ENCODE measurements at regions not wholly inside any gene's neighbourhood (a gene's known extent, or its start where the extent isn't known, plus 50 kb on each side); places are given as distances from the start of the nearest gene placed in this dataset.

- no peak overlapping the region for H3K4me3 Mint-ChIP-seq
- H3K4me1 ChIP-seq (ENCODE audit: control insufficient read depth in 2 of 2, insufficient read depth in 2 of 2, low read length in 2 of 2) = no peaks in the 10 kb centered on the region
- no peaks in the 10 kb centered on the region for H3K9me3 ChIP-seq (ENCODE audit: control extremely low read depth in 1 of 3, control insufficient read depth in 2 of 3, insufficient read depth in 1 of 3, low read length in 2 of 3)
- H3K9ac ChIP-seq (ENCODE audit: low read length) = no peak overlapping the region
- DNase-seq (no peak), ATAC-seq (ENCODE audit: low read depth) (no peak)
- no peaks in the 10 kb centered on the region for H3K36me3 ChIP-seq (replicated peaks in 1 of 2; ENCODE audit: control extremely low read depth in 1 of 2, control insufficient read depth in 1 of 2, extremely low read depth in 1 of 2, insufficient read depth in 2 of 2, low read length in 1 of 2)
- H3K9me3 Mint-ChIP-seq (ENCODE audit: insufficient read depth) = no peaks in the 10 kb centered on the region
- no peaks in the 10 kb centered on the region for H3K4me1 Mint-ChIP-seq
- H4K20me1 ChIP-seq (ENCODE audit: control insufficient read depth, insufficient read depth, low read length, poor library complexity, severe bottlenecking) = no peaks in the 10 kb centered on the region
- no peak overlapping the region for H3K4me3 ChIP-seq (ENCODE audit: control extremely low read depth in 1 of 5, extremely low read depth in 1 of 5, insufficient read depth in 1 of 5, low read depth in 2 of 5, low read length in 4 of 5)
- ChIA-PET POLR2A (no interaction called here), CTCF (no interaction called here)
- no peak overlapping the region for H3K4me2 ChIP-seq (replicated peaks; ENCODE audit: low read depth, low read length, poor library complexity, severe bottlenecking)
- intact Hi-C loops (cut with micrococcal nuclease) = no loop called here
- H3K27me3 ChIP-seq (replicated peaks in 1 of 4; ENCODE audit: control extremely low read depth in 1 of 4, control insufficient read depth in 3 of 4, insufficient read depth in 4 of 4, low read length in 3 of 4) = no peaks in the 10 kb centered on the region
- TF ChIP-seq CTCF (IDR thresholded peaks at IDR 0.05) = no peak
- no peak for TF ChIP-seq EZH2 (IDR thresholded peaks at IDR 0.05; ENCODE audit: borderline replicate concordance, insufficient read depth, low read depth, low read length, poor library complexity, severe bottlenecking)
- H2AFZ ChIP-seq (ENCODE audit: insufficient read depth, low read depth, low read length, poor library complexity, severe bottlenecking) = no peak overlapping the region
- H3K27ac Mint-ChIP-seq = no peak overlapping the region
- no peaks in the 10 kb centered on the region for H3K27me3 Mint-ChIP-seq
- H3K27ac ChIP-seq (ENCODE audit: low read length in 2 of 2) = no peak overlapping the region
- 69% methylated on average over 11 of the region's 11 CpGs for WGBS (ENCODE audit: insufficient coverage)
- no peaks in the 10 kb centered on the region for H3K79me2 ChIP-seq (ENCODE audit: control insufficient read depth, insufficient read depth, low read length)
Measured at GRCh38 chr6:168916576-168917211, 337.0 kb downstream of the THBS2 start.

GRCh38 chr6:168915855-168916254 is 337.8 kb downstream of the THBS2 start:
- Histone ChIP-seq H3K27ac (ENCODE audit: low read length in 2 of 2) (no peak overlapping the region), H3K4me3 (ENCODE audit: control extremely low read depth in 1 of 5, extremely low read depth in 1 of 5, insufficient read depth in 1 of 5, low read depth in 2 of 5, low read length in 4 of 5) (no peak overlapping the region), H3K9me3 (ENCODE audit: control extremely low read depth in 1 of 3, control insufficient read depth in 2 of 3, insufficient read depth in 1 of 3, low read length in 2 of 3) (peaks cover 0 to 3% (median 0%) of the 10 kb centered on the region in 3 donors), H3K27me3 (replicated peaks in 1 of 4; ENCODE audit: control extremely low read depth in 1 of 4, control insufficient read depth in 3 of 4, insufficient read depth in 4 of 4, low read length in 3 of 4) (no peaks in the 10 kb centered on the region), H3K4me2 (replicated peaks; ENCODE audit: low read depth, low read length, poor library complexity, severe bottlenecking) (no peak overlapping the region), H4K20me1 (ENCODE audit: control insufficient read depth, insufficient read depth, low read length, poor library complexity, severe bottlenecking) (no peaks in the 10 kb centered on the region), H3K79me2 (ENCODE audit: control insufficient read depth, insufficient read depth, low read length) (no peaks in the 10 kb centered on the region), H3K4me1 (ENCODE audit: control insufficient read depth in 2 of 2, insufficient read depth in 2 of 2, low read length in 2 of 2) (no peaks in the 10 kb centered on the region), H3K36me3 (replicated peaks in 1 of 2; ENCODE audit: control extremely low read depth in 1 of 2, control insufficient read depth in 1 of 2, extremely low read depth in 1 of 2, insufficient read depth in 2 of 2, low read length in 1 of 2) (no peaks in the 10 kb centered on the region), H3K9ac (ENCODE audit: low read length) (no peak overlapping the region), H2AFZ (ENCODE audit: insufficient read depth, low read depth, low read length, poor library complexity, severe bottlenecking) (no peak overlapping the region)
- Mint-ChIP-seq H3K27me3 (no peaks in the 10 kb centered on the region), H3K9me3 (ENCODE audit: insufficient read depth) (no peaks in the 10 kb centered on the region), H3K4me1 (no peaks in the 10 kb centered on the region), H3K27ac (no peak overlapping the region), H3K4me3 (no peak overlapping the region)
- ATAC-seq (ENCODE audit: low read depth) (no peak), DNase-seq (no peak)
- POLR2A ChIA-PET = no interaction called here
- intact Hi-C loops (cut with micrococcal nuclease) = no loop called here
- CTCF ChIA-PET = no interaction called here
- 90% methylated on average over 2 of the region's 4 CpGs for WGBS (ENCODE audit: insufficient coverage)
- no peak for TF ChIP-seq CTCF (IDR thresholded peaks at IDR 0.05)
- TF ChIP-seq EZH2 (IDR thresholded peaks at IDR 0.05; ENCODE audit: borderline replicate concordance, insufficient read depth, low read depth, low read length, poor library complexity, severe bottlenecking) = no peak

Data from B cell (primary cell).